ENCODE measurements at regions not wholly inside any gene's neighbourhood (a gene's known extent, or its start where the extent isn't known, plus 50 kb on each side); places are given as distances from the start of the nearest gene placed in this dataset.

DNA sequence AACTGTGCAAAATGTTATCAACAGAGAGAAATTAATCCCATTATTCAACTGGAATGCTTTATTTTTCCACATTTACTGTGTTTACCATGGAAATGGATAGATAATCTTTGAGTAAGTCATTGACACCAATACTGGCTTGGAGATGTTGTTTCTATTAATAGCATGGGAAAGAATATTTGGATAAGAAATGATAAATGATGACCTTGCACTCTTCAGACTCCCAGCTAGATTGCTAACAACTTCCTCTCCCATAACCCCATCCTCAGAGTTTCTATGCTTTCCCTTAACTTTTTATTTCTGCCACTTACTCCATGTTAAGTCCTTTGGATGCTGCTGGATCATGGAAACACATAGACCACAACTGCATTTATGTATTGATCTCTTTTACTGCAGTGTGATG, 182.5 kb downstream of the FNDC1 start:
- TF ChIP-seq, protein P1, sequence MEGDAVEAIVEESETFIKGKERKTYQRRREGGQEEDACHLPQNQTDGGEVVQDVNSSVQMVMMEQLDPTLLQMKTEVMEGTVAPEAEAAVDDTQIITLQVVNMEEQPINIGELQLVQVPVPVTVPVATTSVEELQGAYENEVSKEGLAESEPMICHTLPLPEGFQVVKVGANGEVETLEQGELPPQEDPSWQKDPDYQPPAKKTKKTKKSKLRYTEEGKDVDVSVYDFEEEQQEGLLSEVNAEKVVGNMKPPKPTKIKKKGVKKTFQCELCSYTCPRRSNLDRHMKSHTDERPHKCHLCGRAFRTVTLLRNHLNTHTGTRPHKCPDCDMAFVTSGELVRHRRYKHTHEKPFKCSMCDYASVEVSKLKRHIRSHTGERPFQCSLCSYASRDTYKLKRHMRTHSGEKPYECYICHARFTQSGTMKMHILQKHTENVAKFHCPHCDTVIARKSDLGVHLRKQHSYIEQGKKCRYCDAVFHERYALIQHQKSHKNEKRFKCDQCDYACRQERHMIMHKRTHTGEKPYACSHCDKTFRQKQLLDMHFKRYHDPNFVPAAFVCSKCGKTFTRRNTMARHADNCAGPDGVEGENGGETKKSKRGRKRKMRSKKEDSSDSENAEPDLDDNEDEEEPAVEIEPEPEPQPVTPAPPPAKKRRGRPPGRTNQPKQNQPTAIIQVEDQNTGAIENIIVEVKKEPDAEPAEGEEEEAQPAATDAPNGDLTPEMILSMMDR (conservative IDR thresholded peaks at IDR 0.05 in 1 of 2, IDR thresholded peaks at IDR 0.05 in 1 of 2; ENCODE audit: low read depth in 1 of 2, low read length in 2 of 2): no peak
- TF ChIP-seq EZH2 (IDR thresholded peaks at IDR 0.05; ENCODE audit: low read length, missing control alignments): no peak
